Breast epithelium (tissue), 3 donors: ENCODE measurements at regions not wholly inside any gene's neighbourhood (a gene's known extent, or its start where the extent isn't known, plus 50 kb on each side); places are given as distances from the start of the nearest gene placed in this dataset.

Experiments used
- POLR2A ChIP-seq: fragments of 450-650 bp; IDR thresholded peaks from one replicate; pipeline ENCODE4 v1.6.1; 2016; ENCODE audit warnings: antibody characterized with exemption, mild to moderate bottlenecking, moderate library complexity
- POLR2AphosphoS5 ChIP-seq, 3 donors: sonication (generic); formaldehyde crosslinking; IDR thresholded peaks; one replicate each; pipeline ENCODE4 v1.6.1; 2017; ENCODE audit warnings: antibody characterized with exemption in 3 of 3
- TF ChIP-seq, protein P1 (sequence below), 3 donors: fragments of 450-650 bp; IDR thresholded peaks; one replicate each; pipeline ENCODE4 v1.5.1; 2016 to 2017; ENCODE audit warnings: antibody characterized with exemption in 3 of 3, mild to moderate bottlenecking in 3 of 3, moderate library complexity in 3 of 3

DNA sequence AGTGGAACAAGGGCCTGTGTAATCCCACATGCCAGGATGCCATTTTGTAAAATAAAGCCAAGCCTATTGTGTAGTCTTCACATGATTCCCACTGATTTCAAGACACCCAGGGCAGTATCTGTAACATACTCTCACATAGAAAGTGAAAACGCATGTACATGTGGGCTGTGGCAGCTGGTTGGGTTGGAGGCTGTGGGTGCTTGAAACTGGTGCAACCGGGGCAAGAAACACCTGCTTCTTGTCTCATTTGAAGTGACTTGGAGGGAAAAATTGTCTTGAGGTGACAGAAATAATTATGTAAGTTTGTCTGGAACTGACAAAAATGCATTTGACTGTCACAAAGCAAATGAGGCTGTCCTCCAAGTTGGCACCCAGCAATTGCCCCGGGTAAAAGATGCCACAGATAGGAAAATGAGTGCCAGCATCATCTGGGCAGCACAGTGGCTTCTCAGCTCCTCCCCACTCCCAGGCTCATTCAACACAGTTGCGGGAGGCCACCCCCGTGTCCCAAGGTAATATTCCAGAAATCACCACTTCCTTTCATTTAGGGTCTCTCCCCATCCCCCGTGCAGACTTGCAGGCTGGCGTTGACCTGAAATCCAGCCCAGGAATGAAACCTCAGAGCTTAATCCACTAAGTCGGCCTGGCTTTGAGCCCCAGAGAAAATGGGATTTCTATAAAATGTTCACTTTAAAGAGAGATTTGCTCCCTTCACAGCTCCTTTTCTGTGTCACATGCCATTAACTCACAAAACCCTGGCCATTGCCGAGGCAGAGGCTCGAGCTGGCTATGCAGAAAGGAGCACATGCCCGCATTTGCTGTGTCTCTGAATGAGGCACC is 293.9 kb upstream of the PARD3B start:
- TF ChIP-seq, protein P1, sequence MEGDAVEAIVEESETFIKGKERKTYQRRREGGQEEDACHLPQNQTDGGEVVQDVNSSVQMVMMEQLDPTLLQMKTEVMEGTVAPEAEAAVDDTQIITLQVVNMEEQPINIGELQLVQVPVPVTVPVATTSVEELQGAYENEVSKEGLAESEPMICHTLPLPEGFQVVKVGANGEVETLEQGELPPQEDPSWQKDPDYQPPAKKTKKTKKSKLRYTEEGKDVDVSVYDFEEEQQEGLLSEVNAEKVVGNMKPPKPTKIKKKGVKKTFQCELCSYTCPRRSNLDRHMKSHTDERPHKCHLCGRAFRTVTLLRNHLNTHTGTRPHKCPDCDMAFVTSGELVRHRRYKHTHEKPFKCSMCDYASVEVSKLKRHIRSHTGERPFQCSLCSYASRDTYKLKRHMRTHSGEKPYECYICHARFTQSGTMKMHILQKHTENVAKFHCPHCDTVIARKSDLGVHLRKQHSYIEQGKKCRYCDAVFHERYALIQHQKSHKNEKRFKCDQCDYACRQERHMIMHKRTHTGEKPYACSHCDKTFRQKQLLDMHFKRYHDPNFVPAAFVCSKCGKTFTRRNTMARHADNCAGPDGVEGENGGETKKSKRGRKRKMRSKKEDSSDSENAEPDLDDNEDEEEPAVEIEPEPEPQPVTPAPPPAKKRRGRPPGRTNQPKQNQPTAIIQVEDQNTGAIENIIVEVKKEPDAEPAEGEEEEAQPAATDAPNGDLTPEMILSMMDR (IDR thresholded peaks at IDR 0.05): no peak
- TF ChIP-seq POLR2AphosphoS5 (IDR thresholded peaks at IDR 0.05) (no peak), POLR2A (no peak)
